ENCODE measurements at regions not wholly inside any gene's neighbourhood (a gene's known extent, or its start where the extent isn't known, plus 50 kb on each side); places are given as distances from the start of the nearest gene placed in this dataset.

DNA sequence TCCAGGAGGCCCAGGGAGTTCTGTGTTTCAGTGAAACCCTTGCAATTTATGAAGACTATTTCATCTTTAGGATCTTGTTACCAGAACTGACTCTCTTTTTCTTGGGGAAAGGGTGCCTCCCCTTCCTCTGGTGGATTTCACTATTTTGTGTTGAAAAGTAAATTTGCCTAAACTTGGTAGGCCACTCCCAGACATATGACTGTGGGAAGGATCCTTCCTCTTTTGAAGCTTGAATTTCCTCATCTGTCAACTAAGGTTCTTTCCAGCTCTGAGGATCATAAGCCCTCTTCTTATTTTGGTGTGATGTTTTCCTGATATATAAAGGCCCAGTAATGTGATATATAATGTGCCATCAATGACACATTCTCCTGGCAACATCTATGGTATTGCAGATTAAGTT is 59.1 kb upstream of the ZFAND5 start:
- intact Hi-C loops (cut with DNase I) = no loop called here
- TF ChIP-seq, protein P1, sequence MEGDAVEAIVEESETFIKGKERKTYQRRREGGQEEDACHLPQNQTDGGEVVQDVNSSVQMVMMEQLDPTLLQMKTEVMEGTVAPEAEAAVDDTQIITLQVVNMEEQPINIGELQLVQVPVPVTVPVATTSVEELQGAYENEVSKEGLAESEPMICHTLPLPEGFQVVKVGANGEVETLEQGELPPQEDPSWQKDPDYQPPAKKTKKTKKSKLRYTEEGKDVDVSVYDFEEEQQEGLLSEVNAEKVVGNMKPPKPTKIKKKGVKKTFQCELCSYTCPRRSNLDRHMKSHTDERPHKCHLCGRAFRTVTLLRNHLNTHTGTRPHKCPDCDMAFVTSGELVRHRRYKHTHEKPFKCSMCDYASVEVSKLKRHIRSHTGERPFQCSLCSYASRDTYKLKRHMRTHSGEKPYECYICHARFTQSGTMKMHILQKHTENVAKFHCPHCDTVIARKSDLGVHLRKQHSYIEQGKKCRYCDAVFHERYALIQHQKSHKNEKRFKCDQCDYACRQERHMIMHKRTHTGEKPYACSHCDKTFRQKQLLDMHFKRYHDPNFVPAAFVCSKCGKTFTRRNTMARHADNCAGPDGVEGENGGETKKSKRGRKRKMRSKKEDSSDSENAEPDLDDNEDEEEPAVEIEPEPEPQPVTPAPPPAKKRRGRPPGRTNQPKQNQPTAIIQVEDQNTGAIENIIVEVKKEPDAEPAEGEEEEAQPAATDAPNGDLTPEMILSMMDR (IDR thresholded peaks at IDR 0.05) = no peak

DNA sequence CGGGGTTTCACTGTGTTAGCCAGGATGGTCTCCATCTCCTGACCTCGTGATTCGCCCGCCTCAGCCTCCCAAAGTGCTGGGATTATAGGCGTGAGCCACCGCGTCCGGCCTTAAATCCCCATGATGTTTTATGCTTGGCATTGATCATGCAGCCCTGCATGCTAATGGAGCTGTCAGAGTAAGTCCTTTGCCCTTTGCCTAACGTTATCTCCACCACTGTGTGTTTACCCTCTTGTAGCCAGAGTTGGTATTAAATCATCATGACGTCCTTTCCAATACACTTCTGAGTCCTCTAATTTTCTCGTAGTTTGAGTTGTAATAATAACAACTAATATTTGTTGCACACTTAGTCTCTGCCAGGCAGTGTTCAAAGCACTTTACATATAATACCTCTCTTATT is 57.2 kb upstream of the ZFAND5 start:
- no peaks in the 10 kb centered on the region for H3K4me1 ChIP-seq
- no peaks in the 10 kb centered on the region for H3K9me3 ChIP-seq
- TF ChIP-seq, protein P1 (IDR thresholded peaks at IDR 0.05) = no peak
- H3K27me3 ChIP-seq = no peaks in the 10 kb centered on the region
- intact Hi-C loops (cut with DNase I) = no loop called here
- DNase-seq (no peak), ATAC-seq (no peak)
- H3K4me3 ChIP-seq = no peak overlapping the region
- H3K36me3 ChIP-seq = no peaks in the 10 kb centered on the region
- no peak overlapping the region for H3K27ac ChIP-seq

More for the DNA sequence above, 59.1 kb upstream of the ZFAND5 start:
- no peak overlapping the region for H3K4me3 ChIP-seq
- H3K36me3 ChIP-seq = no peaks in the 10 kb centered on the region
- ATAC-seq (peak; percentile 85), DNase-seq (no peak)
- H3K9me3 ChIP-seq = no peaks in the 10 kb centered on the region
- H3K27me3 ChIP-seq = no peaks in the 10 kb centered on the region
- H3K27ac ChIP-seq = no peak overlapping the region
- H3K4me1 ChIP-seq = no peaks in the 10 kb centered on the region

DNA sequence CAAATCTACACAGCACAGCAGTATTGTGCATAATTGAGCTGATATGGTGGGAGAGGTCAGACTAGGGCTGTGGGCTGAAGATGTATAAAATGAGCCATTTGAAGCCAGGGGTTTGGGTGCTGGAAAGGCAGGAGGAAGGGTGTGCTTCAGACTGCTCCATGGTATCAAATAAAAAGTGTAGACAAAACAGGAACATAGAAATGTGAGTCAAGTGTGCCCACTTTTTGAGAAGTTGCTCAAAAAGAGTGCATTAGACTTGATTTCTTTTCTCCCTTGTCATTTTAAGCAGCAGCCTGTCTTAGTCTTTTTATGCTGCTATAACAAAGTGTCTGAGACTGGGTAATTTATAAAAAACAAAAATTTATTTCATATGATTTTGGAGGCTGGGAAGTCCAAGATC is 55.8 kb upstream of the ZFAND5 start:
- H3K9me3 ChIP-seq = no peaks in the 10 kb centered on the region
- no peak overlapping the region for H3K4me3 ChIP-seq
- intact Hi-C loops (cut with DNase I) = no loop called here
- H3K27ac ChIP-seq = no peak overlapping the region
- ATAC-seq (peak; percentile 13), DNase-seq (no peak)
- no peaks in the 10 kb centered on the region for H3K36me3 ChIP-seq
- H3K27me3 ChIP-seq = no peaks in the 10 kb centered on the region
- no peaks in the 10 kb centered on the region for H3K4me1 ChIP-seq
- TF ChIP-seq, protein P1 (IDR thresholded peaks at IDR 0.05) = no peak

DNA sequence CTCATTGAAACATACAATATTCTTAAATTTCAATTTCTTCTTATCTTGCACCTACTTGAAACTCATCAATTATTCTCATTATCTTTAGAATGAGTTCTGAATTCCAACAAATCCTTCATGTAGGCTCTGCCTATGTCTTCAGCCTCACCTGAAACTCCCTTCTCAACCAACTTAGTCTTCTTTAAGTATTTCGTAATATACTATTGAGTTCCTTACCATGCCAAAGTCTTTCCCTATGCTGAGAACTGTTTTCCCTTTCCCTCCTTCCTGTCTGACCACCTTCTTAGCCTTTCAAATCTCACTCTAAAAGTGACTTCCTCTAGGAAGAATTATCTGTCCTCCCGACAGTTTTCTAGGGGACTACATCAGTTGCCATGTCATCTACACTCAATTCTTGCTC is 50.9 kb upstream of the ZFAND5 start:
- DNase-seq = no peak
- TF ChIP-seq, protein P1 (IDR thresholded peaks at IDR 0.05) = no peak
- H3K9me3 ChIP-seq = no peaks in the 10 kb centered on the region

DNA sequence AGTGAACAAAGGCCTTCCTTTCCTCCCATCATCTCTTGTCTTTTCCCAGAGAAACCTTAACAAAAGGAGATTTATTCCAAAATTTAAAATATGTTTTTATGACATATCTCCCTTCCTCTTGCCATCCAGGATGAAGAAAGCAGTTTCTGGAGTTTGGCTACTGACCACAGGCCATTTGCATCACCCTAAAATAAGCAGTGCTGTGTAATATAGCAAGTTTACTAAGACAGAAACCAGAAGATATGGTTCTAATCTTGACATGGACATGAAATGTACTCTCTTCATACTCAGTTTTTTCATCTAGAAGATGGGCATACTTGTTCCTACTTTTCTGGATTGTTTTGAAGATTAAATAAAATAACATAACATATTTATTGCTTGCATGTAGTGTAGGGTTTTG is 50.2 kb upstream of the ZFAND5 start:
- Histone ChIP-seq H3K27ac (no peak overlapping the region), H3K4me1 (no peaks in the 10 kb centered on the region), H3K4me3 (no peak overlapping the region), H3K36me3 (no peaks in the 10 kb centered on the region), H3K27me3 (no peaks in the 10 kb centered on the region), H3K9me3 (no peaks in the 10 kb centered on the region)
- TF ChIP-seq, protein P1 (IDR thresholded peaks at IDR 0.05) = no peak
- ATAC-seq = no peak
- intact Hi-C loops (cut with DNase I) = no loop called here
- DNase-seq = no peak

More for the DNA sequence above, 50.9 kb upstream of the ZFAND5 start:
- H3K27me3 ChIP-seq = no peaks in the 10 kb centered on the region
- no peak overlapping the region for H3K27ac ChIP-seq
- H3K4me1 ChIP-seq = no peaks in the 10 kb centered on the region
- H3K4me3 ChIP-seq = no peak overlapping the region
- H3K36me3 ChIP-seq = no peaks in the 10 kb centered on the region
- intact Hi-C loops (cut with DNase I) = no loop called here
- no peak for ATAC-seq
